GM23338 (cell line): ENCODE measurements at regions not wholly inside any gene's neighbourhood (a gene's known extent, or its start where the extent isn't known, plus 50 kb on each side); places are given as distances from the start of the nearest gene placed in this dataset.

Source experiments
- CREB1 ChIP-seq: fragments of 250-450 bp; sonication (Bioruptor Pico); IDR thresholded peaks from 2 replicates; pipeline ENCODE4 v1.5.0; 2020; ENCODE audit warnings: low read depth, mild to moderate bottlenecking, moderate library complexity
- CTCF ChIP-seq, 2 experiments: fragments of 200-600 bp in 1 of 2; sonication (generic) in 1 of 2; conservative IDR thresholded peaks; 2 replicates each; pipeline versions ENCODE4 v1.5.1 to v1.6.1; 2016 to 2017; ENCODE audit warnings: antibody characterized with exemption in 2 of 2, low read depth in 2 of 2, mild to moderate bottlenecking in 2 of 2, moderate library complexity in 1 of 2
- ETS1 ChIP-seq: IDR thresholded peaks from 2 replicates; pipeline ENCODE4 v1.6.1; 2016; ENCODE audit warnings: antibody characterized with exemption
- EZH2 ChIP-seq: fragments of 200-600 bp; sonication (generic); IDR thresholded peaks from one replicate; pipeline ENCODE4 v1.8.0; 2017; ENCODE audit warnings: antibody characterized with exemption, mild to moderate bottlenecking, low read depth; ENCODE audit not compliant: unreplicated experiment
- EZH2phosphoT487 ChIP-seq: fragments of 200-600 bp; sonication (generic); IDR thresholded peaks from one replicate; pipeline ENCODE4 v1.8.1; 2018; ENCODE audit warnings: antibody characterized with exemption; ENCODE audit not compliant: unreplicated experiment
- JUNB ChIP-seq: IDR thresholded peaks from one replicate; pipeline ENCODE4 v1.6.1; 2016; ENCODE audit warnings: antibody characterized with exemption; ENCODE audit not compliant: unreplicated experiment
- NANOG ChIP-seq: IDR thresholded peaks from 2 replicates; pipeline ENCODE4 v1.6.1; 2016; ENCODE audit warnings: antibody characterized with exemption, borderline replicate concordance
- POLR2AphosphoS5 ChIP-seq: IDR thresholded peaks from 2 replicates; pipeline ENCODE4 v1.6.1; 2016; ENCODE audit warnings: antibody characterized with exemption, low read depth
- STAT1 ChIP-seq: IDR thresholded peaks from one replicate; pipeline ENCODE4 v1.6.1; 2016; ENCODE audit warnings: antibody characterized with exemption; ENCODE audit not compliant: unreplicated experiment
- ZNF114 ChIP-seq: fragments of 250-450 bp; sonication (Bioruptor Pico); IDR thresholded peaks from 2 replicates; pipeline ENCODE4 v1.5.0; 2020; ENCODE audit warnings: mild to moderate bottlenecking, moderate library complexity
- ZNF331 ChIP-seq: fragments of 250-450 bp; sonication (Bioruptor Pico); IDR thresholded peaks from 2 replicates; pipeline ENCODE4 v1.5.0; 2020; ENCODE audit warnings: low read depth, mild to moderate bottlenecking, moderate library complexity
- TF ChIP-seq, protein P1 (sequence below): IDR thresholded peaks from one replicate; pipeline ENCODE4 v1.6.1; 2018; ENCODE audit warnings: antibody characterized with exemption; ENCODE audit not compliant: unreplicated experiment

DNA sequence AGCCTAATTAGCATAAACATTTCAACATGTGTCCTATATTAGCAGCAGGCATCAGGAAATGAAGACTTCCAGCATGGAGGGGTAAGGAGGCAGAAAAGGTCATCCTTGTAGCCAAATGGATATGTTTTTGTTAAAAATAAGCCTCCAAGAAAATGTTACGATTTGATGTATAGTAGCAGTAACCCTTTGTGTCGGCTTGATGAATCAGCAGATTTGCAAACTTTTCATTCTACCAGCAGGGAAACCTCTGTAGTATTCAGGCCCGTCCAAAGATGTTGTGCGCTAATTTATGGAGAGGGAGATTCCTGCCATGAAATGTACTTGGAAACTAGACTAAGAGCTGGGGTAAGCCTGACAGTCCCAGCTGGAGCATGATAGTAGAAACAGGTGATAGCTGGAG is 780.8 kb upstream of the KLHL29 start:
- TF ChIP-seq CTCF (conservative IDR thresholded peaks at IDR 0.05; ENCODE audit: low read depth in 2 of 2) = no peak
- no peak for TF ChIP-seq POLR2AphosphoS5
- no peak for TF ChIP-seq CREB1 (CRISPR knock-in tag)
- TF ChIP-seq, protein P1, sequence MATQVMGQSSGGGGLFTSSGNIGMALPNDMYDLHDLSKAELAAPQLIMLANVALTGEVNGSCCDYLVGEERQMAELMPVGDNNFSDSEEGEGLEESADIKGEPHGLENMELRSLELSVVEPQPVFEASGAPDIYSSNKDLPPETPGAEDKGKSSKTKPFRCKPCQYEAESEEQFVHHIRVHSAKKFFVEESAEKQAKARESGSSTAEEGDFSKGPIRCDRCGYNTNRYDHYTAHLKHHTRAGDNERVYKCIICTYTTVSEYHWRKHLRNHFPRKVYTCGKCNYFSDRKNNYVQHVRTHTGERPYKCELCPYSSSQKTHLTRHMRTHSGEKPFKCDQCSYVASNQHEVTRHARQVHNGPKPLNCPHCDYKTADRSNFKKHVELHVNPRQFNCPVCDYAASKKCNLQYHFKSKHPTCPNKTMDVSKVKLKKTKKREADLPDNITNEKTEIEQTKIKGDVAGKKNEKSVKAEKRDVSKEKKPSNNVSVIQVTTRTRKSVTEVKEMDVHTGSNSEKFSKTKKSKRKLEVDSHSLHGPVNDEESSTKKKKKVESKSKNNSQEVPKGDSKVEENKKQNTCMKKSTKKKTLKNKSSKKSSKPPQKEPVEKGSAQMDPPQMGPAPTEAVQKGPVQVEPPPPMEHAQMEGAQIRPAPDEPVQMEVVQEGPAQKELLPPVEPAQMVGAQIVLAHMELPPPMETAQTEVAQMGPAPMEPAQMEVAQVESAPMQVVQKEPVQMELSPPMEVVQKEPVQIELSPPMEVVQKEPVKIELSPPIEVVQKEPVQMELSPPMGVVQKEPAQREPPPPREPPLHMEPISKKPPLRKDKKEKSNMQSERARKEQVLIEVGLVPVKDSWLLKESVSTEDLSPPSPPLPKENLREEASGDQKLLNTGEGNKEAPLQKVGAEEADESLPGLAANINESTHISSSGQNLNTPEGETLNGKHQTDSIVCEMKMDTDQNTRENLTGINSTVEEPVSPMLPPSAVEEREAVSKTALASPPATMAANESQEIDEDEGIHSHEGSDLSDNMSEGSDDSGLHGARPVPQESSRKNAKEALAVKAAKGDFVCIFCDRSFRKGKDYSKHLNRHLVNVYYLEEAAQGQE = no peak
- TF ChIP-seq EZH2 = no peak
- no peak for TF ChIP-seq NANOG
- no peak for TF ChIP-seq STAT1
- no peak for TF ChIP-seq EZH2phosphoT487
- no peak for TF ChIP-seq ZNF114 (CRISPR knock-in tag)
- no peak for TF ChIP-seq ETS1
- TF ChIP-seq ZNF331 = no peak
- TF ChIP-seq JUNB = no peak
